HT1080 (cell line): ENCODE measurements at regions not wholly inside any gene's neighbourhood (a gene's known extent, or its start where the extent isn't known, plus 50 kb on each side); places are given as distances from the start of the nearest gene placed in this dataset.

Source experiments
- DNase-seq: peaks from one replicate; pipeline ENCODE4 v3.0.0-alpha.2; 2015; ENCODE audit warnings: low read depth

GRCh38 chr11:95322539-95322938 is 91.5 kb upstream of the SESN3 start:
- DNase-seq: no peak

DNA sequence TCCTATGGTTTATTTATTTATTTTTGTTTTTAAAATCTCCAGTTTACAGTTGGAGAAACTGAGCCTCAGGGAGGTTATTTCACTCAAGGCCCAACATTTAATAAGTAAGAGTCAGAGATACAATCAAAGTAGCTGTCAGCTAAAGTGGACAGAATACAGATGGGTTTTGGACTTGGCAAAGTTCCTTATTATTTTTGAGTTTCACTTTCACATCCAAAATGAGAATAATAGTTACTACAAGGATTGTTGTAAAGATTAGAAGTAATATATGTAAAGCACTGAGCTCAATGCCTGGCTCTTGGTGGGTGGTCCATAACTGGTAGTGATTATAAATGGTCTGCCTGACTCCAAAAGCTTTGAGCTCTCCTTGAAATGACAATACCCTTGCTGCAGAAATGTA is 87.5 kb upstream of the SESN3 start:
- DNase-seq: no peak

DNA sequence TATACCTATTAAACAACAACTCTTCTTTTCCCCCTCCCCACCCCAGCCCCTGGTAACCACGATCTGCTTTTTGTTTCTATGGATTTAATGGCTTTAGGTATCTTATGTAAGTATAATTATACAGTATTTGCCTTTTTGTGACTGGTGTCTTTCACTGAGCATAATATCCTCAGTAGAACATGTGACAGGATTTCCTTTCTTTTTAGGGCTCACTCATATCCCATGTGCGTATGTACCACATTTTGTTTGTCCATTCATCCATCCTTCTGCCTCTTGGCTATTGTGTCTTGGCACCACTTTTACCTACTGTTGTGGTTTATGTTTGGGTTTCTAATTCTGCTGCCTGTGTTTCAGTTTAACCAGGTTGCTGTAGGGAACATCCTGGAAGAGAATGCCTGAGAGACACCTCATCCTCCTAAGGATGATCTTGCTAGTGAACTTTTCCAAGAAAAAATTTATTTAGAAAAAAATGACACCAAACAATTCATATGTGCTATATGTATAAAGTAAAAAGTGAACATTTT is 77.6 kb upstream of the SESN3 start:
- peak; percentile 3 for DNase-seq

GRCh38 chr11:95307286-95307685 is 76.3 kb upstream of the SESN3 start:
- no peak for DNase-seq

DNA sequence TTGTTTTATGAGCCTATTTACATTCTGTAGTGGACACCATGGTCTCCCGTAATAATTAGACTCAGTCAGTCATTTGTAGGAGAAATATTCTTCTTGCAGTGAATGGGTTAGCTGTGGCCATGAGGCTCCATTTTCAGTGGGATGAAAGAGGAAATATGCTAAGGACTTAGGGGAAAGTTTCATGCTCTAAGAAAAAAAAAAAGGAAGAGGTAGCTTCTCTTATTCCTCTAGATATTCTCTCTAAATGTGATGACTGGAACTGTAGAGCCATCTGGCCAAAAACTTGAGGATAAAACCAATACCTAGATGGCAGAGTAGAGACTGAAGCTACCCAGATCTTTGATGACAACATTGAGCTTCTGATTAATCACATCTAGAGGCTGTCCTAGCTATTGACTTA is 75.8 kb upstream of the SESN3 start:
- DNase-seq: no peak

DNA sequence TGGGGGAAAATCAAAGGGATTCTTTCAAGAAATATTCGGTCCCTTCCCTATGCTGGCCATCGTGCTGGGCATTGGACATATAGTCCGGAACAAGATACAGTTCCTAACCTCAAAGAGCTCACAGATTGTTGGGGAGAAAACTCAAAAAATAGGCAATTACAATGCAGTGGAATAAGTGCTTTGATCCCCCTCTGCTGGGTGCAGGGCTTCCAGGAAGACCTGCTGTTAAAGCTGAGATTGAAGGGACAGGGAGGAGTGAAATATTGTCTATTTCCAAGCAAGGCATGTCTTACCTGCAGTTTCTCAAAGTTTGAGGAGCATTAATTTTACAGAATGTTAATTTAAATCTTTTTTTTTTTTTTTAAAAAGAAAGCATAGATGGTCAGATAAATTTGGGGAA is 75.1 kb upstream of the SESN3 start:
- no peak for DNase-seq

DNA sequence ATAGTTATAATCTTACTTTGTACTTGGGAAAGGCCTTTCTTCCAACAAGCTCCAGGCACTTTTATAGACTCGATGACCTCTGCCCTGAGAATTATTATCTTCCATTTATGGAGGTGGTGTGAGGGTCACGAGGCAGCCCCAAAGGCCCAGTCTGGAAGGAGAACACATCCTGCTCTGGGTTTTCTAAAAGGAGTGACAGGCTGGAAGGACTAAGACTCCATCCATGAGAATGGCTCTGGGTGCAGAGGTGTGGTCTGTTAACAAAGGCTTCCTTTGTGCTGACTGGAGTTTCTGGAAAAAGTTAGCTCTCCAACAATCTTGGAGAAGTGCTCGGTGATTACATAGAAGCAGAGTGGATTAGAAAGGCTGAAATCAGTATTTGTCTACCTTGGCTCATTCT is 74.7 kb upstream of the SESN3 start:
- peak; percentile 11 for DNase-seq

DNA sequence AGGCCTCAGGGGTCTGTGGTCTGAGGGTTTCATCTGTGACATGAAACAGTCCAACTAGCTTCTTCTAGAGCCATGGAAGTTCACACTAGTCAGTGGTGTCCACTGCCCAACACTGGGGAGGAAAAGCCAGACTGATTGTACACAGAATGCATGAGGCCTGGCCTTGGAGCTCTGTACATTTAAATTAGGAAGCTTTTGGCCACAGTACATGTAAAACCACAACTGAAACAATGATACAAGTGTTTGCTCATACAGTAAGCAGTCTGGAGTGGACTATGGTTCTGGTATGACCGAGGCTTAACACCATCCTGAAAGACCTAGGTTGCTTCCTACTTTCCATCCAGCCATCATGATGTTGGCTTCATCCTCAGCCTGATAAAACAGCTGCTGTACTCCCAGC is 73.8 kb upstream of the SESN3 start:
- no peak for DNase-seq

GRCh38 chr11:95302211-95302610 is 71.2 kb upstream of the SESN3 start:
- no peak for DNase-seq

DNA sequence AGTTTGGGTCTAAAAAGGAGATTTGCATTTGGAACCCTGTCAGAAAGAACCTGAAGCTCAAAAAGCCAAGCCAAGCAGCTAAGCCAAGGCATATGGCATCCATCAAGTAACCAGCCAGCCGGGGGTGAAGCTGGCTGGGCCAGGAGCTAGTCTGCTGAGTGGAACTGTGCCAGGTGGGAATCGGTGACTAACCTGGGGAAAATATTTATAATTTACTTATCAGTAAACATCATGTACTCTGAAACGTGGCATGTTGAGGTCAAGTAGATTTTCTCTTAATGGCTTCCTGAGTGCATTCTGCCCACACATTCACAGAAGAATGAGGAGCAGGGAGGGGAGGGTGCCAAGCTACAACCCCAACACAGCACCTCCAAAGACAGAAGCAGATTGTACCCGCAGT is 70.5 kb upstream of the SESN3 start:
- DNase-seq: no peak

- no peak for DNase-seq
Observed at GRCh38 chr11:95299078-95299679, 68.2 kb upstream of the SESN3 start.

- no peak for DNase-seq
Observed at GRCh38 chr11:95297680-95298452, 66.9 kb upstream of the SESN3 start.

DNA sequence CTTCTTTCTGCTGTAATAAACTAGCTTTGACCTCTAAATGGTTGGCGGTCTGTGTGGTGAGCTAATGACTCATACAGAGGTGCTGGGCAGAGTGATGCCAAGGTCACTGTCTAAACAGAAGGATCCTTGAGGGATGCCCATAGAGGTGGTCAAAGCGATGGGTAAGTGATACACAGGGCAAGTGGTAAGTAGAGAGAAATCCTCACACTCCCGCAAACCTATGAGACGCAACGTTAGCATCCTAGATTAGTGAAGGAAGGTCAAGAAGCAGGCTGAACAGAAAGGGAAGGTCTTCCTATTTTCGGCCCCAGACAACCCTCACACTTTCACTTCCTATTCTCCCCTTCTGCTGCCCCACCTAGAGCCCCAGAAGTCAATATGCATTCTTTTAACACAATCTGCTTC is 65.6 kb upstream of the SESN3 start:
- DNase-seq: peak; percentile 24

GRCh38 chr11:95296165-95296564 is 65.2 kb upstream of the SESN3 start:
- DNase-seq: no peak

- no peak for DNase-seq
Observed at GRCh38 chr11:95295382-95296149, 64.6 kb upstream of the SESN3 start.

DNA sequence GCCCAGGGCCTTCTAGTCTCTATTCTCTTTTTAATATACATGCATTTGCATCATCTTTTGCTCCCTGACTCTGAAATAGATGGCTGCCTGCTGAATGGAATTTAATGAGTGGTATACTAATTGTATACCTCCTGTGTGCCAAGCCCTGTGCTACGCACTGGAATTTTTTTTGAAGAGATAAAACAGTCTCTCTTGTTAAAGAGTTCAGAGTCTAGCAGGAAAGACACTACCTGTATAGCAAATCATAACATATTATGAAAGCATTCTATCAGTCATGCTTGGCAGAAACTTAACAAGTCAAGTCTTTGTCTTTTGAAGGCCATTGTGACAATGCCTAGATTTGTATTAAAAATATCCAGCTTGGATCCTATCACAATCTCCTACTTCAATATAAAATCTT is 63.7 kb upstream of the SESN3 start:
- no peak for DNase-seq

DNA sequence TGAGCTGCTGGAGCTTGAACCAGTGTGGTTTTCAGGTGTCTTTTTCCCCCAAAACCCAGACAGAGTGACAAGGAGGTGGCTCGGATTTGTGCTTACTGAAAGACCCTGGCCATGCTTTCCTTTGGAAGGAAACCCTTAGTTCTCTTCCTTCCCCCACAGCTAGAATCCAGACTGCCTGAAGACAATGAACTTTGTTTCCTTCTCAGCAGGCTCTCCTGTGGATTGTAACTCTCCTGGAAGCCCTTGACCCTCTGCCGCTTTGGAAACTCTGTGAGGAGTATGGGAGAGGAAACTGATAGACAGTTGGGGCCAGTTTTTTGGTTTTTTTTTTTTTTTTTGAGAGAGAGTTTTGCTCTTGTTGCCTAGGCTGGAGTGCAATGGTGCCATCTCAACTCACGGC is 62.1 kb upstream of the SESN3 start:
- no peak for DNase-seq

DNA sequence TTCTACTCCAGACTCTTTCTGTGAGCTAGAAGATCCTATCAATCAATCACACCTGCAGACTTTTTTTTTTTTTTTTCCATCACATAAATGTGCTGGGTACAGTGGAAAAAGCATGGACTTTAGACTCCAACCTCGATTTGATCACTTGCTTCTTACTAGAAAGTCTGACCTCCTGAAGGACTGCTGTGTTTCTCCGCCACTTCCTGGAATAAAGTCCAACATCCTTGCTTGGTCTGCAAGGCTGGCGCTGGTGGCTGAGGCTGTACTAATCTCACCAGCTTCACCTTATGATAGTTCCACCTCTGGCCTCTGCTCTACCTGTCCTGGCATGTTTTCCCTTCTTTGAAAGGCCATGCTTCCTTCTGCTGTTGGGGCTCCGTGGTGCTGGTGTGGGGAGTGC is 60.9 kb upstream of the SESN3 start:
- no peak for DNase-seq

- DNase-seq: no peak
Observed at GRCh38 chr11:95289378-95290101, 58.5 kb upstream of the SESN3 start.

- no peak for DNase-seq
Observed at GRCh38 chr11:95284057-95285052, 53.4 kb upstream of the SESN3 start.
